22Rv1 (cell line): ENCODE measurements at regions not wholly inside any gene's neighbourhood (a gene's known extent, or its start where the extent isn't known, plus 50 kb on each side); places are given as distances from the start of the nearest gene placed in this dataset.

Experiments used
- CTCF ChIP-seq: fragments of 450-650 bp; IDR thresholded peaks from 2 replicates; pipeline ENCODE4 v1.5.1; 2017; ENCODE audit warnings: mild to moderate bottlenecking
- ZFX ChIP-seq: fragments of 450-650 bp; IDR thresholded peaks from 2 replicates; pipeline ENCODE4 v1.6.1; 2017; ENCODE audit warnings: antibody characterized with exemption, borderline replicate concordance

- TF ChIP-seq CTCF = no peak
- no peak for TF ChIP-seq ZFX
Observed at GRCh38 chr3:82274897-82275296, 513.5 kb upstream of the GBE1 start.
